EH (cell line): ENCODE measurements at regions not wholly inside any gene's neighbourhood (a gene's known extent, or its start where the extent isn't known, plus 50 kb on each side); places are given as distances from the start of the nearest gene placed in this dataset.
A peak's percentile ranks its signal among the peaks of the same experiment; 100 is the strongest.
"Not testable (repeated sequence)": the region's sequence is repeated elsewhere in the genome, so short reads cannot be mapped to it uniquely, and the experiment has no call there.

Experiments used
- DNase-seq: peaks from one replicate; pipeline ENCODE4 v3.0.0-alpha.2; 2015; ENCODE audit warnings: low read depth

DNA sequence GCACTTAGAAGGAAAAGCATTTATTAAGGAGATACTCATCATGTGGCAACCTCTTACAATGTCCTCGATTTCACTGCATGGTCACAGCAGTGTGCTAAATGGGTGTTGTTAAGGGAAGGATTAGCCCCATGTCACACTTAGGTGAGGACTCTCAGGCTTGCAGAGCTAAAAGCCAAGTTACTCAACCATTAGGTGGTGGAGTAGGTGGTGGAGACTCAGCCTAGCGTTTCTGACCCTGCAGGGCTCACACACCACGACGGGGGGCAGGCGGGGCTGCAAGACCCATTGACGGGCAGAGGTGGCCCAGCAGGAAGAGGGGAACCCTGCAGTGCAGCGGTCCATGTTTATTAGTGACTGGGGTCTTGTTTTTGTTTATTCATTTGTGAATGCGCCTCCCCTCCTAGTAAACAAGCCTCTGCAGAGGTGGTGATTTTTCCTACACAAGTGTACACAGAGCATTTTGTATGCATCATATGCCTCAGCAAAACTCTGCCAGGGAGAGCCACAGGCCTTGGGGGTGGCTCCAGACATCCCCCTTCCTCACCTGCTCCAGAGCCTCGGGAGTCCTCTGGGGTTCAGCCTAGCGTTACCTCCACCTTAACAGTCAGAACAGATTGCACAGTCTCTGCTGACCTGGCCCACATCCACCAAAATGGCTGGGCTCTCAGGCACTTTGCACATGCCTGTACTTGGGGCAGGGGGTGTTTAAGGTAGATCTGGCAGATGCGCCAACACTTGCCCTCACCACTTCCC, 216.7 kb downstream of the C16orf95 start:
- no peak for DNase-seq

DNA sequence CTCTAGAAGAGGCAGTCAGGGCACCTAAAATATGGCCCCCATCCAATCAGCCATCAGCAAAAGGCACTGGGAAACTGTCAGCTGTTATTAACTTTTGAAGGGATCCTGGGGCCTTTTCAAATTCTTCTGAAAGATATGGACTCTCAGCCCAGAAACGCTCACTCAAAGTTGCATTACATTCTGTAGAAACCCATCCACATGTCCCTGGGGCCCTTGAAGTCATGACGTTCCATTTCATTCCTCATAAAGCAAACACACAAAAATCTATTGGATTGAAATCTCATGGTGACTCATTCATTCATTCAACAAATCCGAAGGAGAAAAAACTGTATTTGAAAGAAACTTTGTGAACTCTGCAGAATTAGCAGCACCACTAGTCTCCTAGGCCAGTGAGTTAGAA, 215.3 kb downstream of the C16orf95 start:
- peak; percentile 45 for DNase-seq

GRCh38 chr16:87107201-87107600, 210.0 kb downstream of the C16orf95 start:
- DNase-seq = no peak

DNA sequence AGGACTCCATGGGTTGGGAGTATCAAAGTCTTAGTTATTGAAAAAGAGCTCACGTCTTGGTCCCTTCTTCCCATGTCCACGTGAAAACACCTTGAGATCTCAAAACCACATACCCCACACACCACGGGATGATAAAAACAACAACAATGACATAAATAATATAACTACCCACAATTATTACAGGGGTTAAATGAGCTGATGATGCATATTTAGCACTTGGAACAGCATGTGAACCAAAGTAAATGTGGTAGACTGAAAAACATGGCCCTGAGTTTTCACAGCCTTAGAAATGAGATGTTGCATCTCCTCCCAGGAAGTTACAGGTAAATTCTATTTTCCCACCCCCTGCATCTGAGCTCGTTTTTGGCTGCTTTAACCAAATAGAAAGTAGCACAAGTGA, 208.9 kb downstream of the C16orf95 start:
- DNase-seq = no peak

- peak; percentile 72 for DNase-seq
These were observed 208.3 kb downstream of the C16orf95 start for GRCh38 chr16:87108941-87109340.

DNA sequence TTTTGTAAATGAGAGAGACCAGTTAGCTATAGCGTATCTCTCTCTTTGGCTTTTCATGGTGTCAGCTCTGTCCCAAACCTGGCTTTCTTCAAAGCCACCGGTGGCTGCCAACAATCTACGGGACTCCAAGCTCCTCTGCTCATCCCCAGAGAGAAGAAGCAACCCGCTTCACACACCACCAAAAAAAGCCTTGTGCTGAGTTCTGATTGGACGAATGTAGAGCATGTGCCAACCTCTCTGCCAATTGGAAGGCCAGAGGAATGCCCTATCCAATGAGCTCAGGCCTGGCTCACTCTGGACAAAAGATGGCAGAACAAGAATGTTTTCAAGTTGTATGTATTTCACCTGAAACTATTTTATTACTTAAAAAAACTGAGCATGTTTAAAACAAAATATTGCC, 202.4 kb downstream of the C16orf95 start:
- no peak for DNase-seq

DNA sequence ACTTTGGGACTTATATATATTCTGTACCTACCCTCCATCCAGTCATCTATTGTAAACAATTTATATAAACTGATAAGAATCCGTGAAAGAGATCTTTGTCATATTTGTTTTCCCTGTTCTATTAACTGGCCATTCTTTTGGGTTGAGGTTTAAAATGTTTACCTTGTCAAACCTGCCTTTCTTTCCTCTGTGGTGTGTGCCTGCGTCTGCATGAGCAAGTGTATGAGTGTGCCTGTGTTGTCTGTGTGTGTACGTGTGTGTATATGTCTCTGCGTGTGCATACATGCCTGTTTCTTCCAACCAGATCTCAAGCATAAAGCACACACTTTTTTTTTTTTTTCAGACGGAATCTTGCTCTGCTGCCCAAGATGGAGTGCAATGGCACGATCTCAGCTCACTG, 201.5 kb downstream of the C16orf95 start:
- no peak for DNase-seq

GRCh38 chr16:87117936-87118335, 199.3 kb downstream of the C16orf95 start:
- DNase-seq = no peak

DNA sequence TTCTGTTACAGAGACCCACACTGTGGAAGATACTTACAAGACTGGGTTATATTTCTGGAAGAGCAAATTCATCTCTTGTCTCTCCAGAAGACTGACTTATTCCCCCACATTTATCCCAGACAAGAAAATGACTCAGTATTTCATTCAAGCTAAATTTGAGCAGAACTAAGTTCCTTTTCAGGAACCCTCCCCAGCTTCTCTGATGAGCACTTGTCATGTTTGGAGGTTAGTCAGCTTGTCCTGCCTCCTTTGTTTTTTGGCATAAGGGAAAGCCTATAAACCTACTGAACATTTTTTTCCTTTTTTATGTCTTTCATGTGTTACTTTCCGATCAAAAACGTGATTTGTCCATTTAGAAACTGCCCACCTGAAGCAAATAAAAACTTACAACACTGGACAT, 198.0 kb downstream of the C16orf95 start:
- DNase-seq = no peak

DNA sequence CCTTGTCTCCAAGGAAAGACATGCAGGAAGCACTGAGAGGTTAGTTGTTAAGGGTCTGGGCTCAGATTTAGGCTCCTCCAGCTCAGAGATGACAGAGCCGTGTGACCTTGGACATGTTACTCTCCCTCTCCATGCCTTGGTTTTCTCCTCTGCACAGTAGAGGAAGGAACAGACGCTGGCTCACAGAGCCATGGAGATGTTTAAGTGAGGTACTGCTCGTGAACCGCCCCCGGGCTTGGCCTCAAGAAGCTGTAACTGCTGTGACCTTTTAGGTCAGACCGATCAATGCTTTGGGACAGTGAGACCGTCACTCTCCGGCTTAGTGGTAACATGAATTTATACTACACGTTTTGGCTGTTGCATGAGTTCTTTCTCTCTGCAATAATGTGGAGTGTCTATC, 197.4 kb downstream of the C16orf95 start:
- DNase-seq = no peak

- no peak for DNase-seq
These were observed 195.4 kb downstream of the C16orf95 start for GRCh38 chr16:87121816-87122215.

GRCh38 chr16:87123356-87124001, 193.7 kb downstream of the C16orf95 start:
- DNase-seq = peak; percentile 33

GRCh38 chr16:87124405-87124804, 192.8 kb downstream of the C16orf95 start:
- not testable (repeated sequence) for DNase-seq

GRCh38 chr16:87125206-87126155, 191.7 kb downstream of the C16orf95 start:
- no peak for DNase-seq

DNA sequence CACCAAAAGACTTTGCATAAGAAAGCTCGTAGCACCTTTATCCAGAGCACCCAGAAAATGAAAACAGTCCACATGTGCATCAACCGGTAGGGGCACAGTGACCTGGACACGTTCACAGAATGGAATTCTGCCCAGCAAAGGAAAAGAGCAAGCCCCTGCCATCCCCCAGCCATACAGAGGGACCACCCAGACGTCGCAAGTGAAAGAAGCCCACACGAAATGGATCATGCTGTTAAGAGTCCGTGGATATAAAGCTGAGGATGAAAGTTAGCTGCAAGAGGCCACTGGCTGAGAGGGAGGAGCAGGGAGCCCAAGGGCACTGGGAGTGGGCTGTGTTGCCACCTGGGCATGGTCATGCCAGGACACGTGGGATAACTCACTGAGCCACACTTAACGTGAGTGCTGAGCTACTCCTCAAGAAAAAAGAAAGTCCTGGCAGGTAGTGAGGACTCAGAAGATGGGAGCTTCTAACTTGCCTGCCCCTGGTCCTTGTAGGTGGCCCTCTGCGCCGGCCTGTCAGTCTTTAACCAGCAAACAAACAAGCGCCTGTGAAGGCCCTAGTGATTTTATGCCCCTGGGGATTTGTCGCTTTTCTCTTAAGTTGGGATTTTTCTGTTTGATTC, 190.7 kb downstream of the C16orf95 start:
- no peak for DNase-seq

DNA sequence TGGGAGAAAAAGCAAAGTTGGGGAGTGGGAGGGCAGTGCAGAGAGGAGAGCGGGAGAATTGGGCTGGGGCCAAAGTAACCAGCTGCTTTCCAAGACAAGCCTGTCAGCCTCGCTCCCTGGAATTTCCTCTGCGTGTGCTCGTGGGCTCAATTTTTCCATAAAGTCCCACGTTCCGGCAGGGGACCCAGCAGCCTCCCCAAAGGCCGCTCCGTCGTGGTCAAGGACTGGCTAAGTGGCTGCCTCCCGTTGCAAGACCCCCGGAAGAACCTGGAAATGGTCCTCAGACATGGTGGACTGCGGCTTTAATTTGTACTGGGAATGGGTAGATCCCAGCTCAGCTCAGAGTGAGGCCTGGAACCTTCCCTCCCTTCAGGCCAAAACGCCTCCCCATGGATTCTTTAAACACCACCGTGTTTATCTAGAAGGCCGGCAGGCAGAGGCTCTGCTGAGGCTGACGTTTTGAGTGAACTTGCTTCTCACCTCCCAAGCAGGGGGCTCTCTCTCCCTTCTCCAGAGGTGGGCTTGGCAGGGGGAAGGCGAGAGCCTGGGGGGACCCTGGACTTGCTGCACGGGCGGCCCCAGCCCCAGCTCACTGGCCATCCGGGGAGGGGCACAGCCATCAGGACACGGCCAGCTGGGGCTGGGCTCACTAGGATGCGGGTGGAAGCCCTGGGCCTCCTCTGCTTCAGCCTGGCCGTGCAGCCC, 190.0 kb downstream of the C16orf95 start:
- DNase-seq = peak; percentile 53

GRCh38 chr16:87127766-87128147, 189.4 kb downstream of the C16orf95 start:
- DNase-seq = no peak

- peak; percentile 72 for DNase-seq
These were observed 187.4 kb downstream of the C16orf95 start for GRCh38 chr16:87129771-87130170.

- no peak for DNase-seq
These were observed 185.9 kb downstream of the C16orf95 start for GRCh38 chr16:87131061-87131995.

- DNase-seq = no peak
These were observed 185.2 kb downstream of the C16orf95 start for GRCh38 chr16:87131996-87132345.
